GM23338 (cell line): ENCODE measurements at regions not wholly inside any gene's neighbourhood (a gene's known extent, or its start where the extent isn't known, plus 50 kb on each side); places are given as distances from the start of the nearest gene placed in this dataset.

Experiments used
- ATAC-seq: fragments of 200-7000 bp; cut with Tn5 transposase; 3 replicates; pipeline ENCODE4 v1.9.1; 2020
- DNase-seq: peaks from one replicate; pipeline ENCODE4 v3.0.0-alpha.2; 2015; ENCODE audit warnings: low spot score
- H2AFZ ChIP-seq: fragments of 200-600 bp; sonication (generic); 2 replicates; pipeline ENCODE4 v1.8.0; 2016; ENCODE audit warnings: antibody characterized with exemption, mild to moderate bottlenecking, moderate library complexity
- H3F3A ChIP-seq: fragments of 200-600 bp; sonication (generic); replicated peaks from 2 replicates; pipeline ENCODE4 v1.8.0; 2017; ENCODE audit warnings: antibody characterized with exemption, mixed run types, low read depth
- H3K27ac ChIP-seq: fragments of 200-600 bp; sonication (generic); 2 replicates; pipeline ENCODE4 v1.6.1; 2016; ENCODE audit warnings: low read depth
- H3K27me3 ChIP-seq: fragments of 200-600 bp; sonication (generic); 2 replicates; pipeline ENCODE4 v1.8.0; 2016; ENCODE audit warnings: mild to moderate bottlenecking, mixed run types, moderate library complexity; ENCODE audit not compliant: insufficient read depth
- H3K36me3 ChIP-seq: fragments of 200-600 bp; sonication (generic); 2 replicates; pipeline ENCODE4 v1.8.0; 2016; ENCODE audit warnings: mild to moderate bottlenecking; ENCODE audit not compliant: insufficient read depth
- H3K4me1 ChIP-seq: fragments of 200-600 bp; sonication (generic); 2 replicates; pipeline ENCODE4 v1.8.0; 2016; ENCODE audit warnings: mild to moderate bottlenecking, moderate library complexity; ENCODE audit not compliant: insufficient read depth
- H3K4me2 ChIP-seq: fragments of 200-600 bp; sonication (generic); 2 replicates; pipeline ENCODE4 v1.7.1; 2017; ENCODE audit warnings: mixed run types
- H3K4me3 ChIP-seq: fragments of 200-600 bp; sonication (generic); 2 replicates; pipeline ENCODE4 v1.6.1; 2016; ENCODE audit warnings: mixed run types
- H3K79me2 ChIP-seq: fragments of 200-600 bp; sonication (generic); replicated peaks from 2 replicates; pipeline ENCODE4 v1.8.0; 2017; ENCODE audit warnings: mild to moderate bottlenecking; ENCODE audit not compliant: insufficient read depth
- H3K9me2 ChIP-seq: fragments of 200-600 bp; sonication (generic); 2 replicates; pipeline ENCODE4 v1.8.0; 2017; ENCODE audit not compliant: insufficient read depth
- H4K20me1 ChIP-seq: fragments of 200-600 bp; sonication (generic); replicated peaks from 2 replicates; pipeline ENCODE4 v1.8.0; 2017; ENCODE audit warnings: mild to moderate bottlenecking; ENCODE audit not compliant: insufficient read depth
- H3K27ac Mint-ChIP-seq: 2 replicates; pipeline ENCODE4 v1.8.0; 2020; ENCODE audit warnings: inconsistent platforms, mild to moderate bottlenecking, moderate library complexity, mixed read lengths
- H3K27me3 Mint-ChIP-seq: 3 replicates; pipeline ENCODE4 v1.8.0; 2022; ENCODE audit warnings: low read depth, mild to moderate bottlenecking, moderate library complexity, mixed read lengths, inconsistent platforms; ENCODE audit not compliant: insufficient read depth, poor library complexity
- H3K36me3 Mint-ChIP-seq: 3 replicates; pipeline ENCODE4 v1.8.0; 2021; ENCODE audit warnings: low read depth, mild to moderate bottlenecking, inconsistent platforms, moderate library complexity, mixed read lengths
- H3K4me1 Mint-ChIP-seq: 3 replicates; pipeline ENCODE4 v1.8.0; 2020; ENCODE audit warnings: mild to moderate bottlenecking, inconsistent platforms, mixed read lengths
- H3K4me3 Mint-ChIP-seq: 3 replicates; pipeline ENCODE4 v1.8.0; 2021; ENCODE audit warnings: moderate library complexity, mild to moderate bottlenecking, inconsistent platforms, mixed read lengths
- H3K9me3 Mint-ChIP-seq: 3 replicates; pipeline ENCODE4 v1.8.0; 2020; ENCODE audit warnings: moderate library complexity, mild to moderate bottlenecking, inconsistent platforms, mixed read lengths
- CREB1 ChIP-seq: fragments of 250-450 bp; sonication (Bioruptor Pico); IDR thresholded peaks from 2 replicates; pipeline ENCODE4 v1.5.0; 2020; ENCODE audit warnings: low read depth, mild to moderate bottlenecking, moderate library complexity
- EZH2 ChIP-seq: fragments of 200-600 bp; sonication (generic); IDR thresholded peaks from one replicate; pipeline ENCODE4 v1.8.0; 2017; ENCODE audit warnings: antibody characterized with exemption, mild to moderate bottlenecking, low read depth; ENCODE audit not compliant: unreplicated experiment
- JUNB ChIP-seq: IDR thresholded peaks from one replicate; pipeline ENCODE4 v1.6.1; 2016; ENCODE audit warnings: antibody characterized with exemption; ENCODE audit not compliant: unreplicated experiment
- POLR2AphosphoS5 ChIP-seq: IDR thresholded peaks from 2 replicates; pipeline ENCODE4 v1.6.1; 2016; ENCODE audit warnings: antibody characterized with exemption, low read depth
- STAT1 ChIP-seq: IDR thresholded peaks from one replicate; pipeline ENCODE4 v1.6.1; 2016; ENCODE audit warnings: antibody characterized with exemption; ENCODE audit not compliant: unreplicated experiment
- TF ChIP-seq, protein P1 (sequence below): fragments of 250-450 bp; sonication (Bioruptor Pico); IDR thresholded peaks from 2 replicates; pipeline ENCODE4 v1.5.0; 2020; ENCODE audit warnings: mild to moderate bottlenecking, moderate library complexity
- TF ChIP-seq, protein P2 (sequence below), 2 experiments: fragments of 200-600 bp in 1 of 2; sonication (generic) in 1 of 2; conservative IDR thresholded peaks; 2 replicates each; pipeline versions ENCODE4 v1.5.1 to v1.6.1; 2016 to 2017; ENCODE audit warnings: antibody characterized with exemption in 2 of 2, low read depth in 2 of 2, mild to moderate bottlenecking in 2 of 2, moderate library complexity in 1 of 2
- TF ChIP-seq, protein P3 (sequence below): IDR thresholded peaks from 2 replicates; pipeline ENCODE4 v1.6.1; 2016; ENCODE audit warnings: antibody characterized with exemption

DNA sequence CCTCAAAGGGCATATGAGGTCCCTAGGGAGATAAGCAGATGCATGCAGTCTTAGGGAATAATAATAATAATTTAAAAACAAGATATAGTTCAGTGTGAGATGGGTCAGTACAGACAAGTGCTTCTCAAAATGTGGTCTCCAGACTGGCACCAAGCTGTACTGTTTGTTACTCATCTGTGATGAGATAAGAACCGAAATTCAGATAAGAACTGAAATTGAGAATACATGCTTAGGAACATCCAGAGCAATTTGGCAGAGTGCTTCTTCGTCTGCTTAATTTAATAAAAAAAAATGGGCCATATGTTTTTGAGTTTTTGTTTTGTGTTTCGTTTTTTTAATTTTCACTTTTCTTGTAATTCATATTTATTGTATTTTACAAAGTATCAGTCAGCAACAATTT lies 86.5 kb upstream of the SGCD start (continued):
- TF ChIP-seq, protein P1, sequence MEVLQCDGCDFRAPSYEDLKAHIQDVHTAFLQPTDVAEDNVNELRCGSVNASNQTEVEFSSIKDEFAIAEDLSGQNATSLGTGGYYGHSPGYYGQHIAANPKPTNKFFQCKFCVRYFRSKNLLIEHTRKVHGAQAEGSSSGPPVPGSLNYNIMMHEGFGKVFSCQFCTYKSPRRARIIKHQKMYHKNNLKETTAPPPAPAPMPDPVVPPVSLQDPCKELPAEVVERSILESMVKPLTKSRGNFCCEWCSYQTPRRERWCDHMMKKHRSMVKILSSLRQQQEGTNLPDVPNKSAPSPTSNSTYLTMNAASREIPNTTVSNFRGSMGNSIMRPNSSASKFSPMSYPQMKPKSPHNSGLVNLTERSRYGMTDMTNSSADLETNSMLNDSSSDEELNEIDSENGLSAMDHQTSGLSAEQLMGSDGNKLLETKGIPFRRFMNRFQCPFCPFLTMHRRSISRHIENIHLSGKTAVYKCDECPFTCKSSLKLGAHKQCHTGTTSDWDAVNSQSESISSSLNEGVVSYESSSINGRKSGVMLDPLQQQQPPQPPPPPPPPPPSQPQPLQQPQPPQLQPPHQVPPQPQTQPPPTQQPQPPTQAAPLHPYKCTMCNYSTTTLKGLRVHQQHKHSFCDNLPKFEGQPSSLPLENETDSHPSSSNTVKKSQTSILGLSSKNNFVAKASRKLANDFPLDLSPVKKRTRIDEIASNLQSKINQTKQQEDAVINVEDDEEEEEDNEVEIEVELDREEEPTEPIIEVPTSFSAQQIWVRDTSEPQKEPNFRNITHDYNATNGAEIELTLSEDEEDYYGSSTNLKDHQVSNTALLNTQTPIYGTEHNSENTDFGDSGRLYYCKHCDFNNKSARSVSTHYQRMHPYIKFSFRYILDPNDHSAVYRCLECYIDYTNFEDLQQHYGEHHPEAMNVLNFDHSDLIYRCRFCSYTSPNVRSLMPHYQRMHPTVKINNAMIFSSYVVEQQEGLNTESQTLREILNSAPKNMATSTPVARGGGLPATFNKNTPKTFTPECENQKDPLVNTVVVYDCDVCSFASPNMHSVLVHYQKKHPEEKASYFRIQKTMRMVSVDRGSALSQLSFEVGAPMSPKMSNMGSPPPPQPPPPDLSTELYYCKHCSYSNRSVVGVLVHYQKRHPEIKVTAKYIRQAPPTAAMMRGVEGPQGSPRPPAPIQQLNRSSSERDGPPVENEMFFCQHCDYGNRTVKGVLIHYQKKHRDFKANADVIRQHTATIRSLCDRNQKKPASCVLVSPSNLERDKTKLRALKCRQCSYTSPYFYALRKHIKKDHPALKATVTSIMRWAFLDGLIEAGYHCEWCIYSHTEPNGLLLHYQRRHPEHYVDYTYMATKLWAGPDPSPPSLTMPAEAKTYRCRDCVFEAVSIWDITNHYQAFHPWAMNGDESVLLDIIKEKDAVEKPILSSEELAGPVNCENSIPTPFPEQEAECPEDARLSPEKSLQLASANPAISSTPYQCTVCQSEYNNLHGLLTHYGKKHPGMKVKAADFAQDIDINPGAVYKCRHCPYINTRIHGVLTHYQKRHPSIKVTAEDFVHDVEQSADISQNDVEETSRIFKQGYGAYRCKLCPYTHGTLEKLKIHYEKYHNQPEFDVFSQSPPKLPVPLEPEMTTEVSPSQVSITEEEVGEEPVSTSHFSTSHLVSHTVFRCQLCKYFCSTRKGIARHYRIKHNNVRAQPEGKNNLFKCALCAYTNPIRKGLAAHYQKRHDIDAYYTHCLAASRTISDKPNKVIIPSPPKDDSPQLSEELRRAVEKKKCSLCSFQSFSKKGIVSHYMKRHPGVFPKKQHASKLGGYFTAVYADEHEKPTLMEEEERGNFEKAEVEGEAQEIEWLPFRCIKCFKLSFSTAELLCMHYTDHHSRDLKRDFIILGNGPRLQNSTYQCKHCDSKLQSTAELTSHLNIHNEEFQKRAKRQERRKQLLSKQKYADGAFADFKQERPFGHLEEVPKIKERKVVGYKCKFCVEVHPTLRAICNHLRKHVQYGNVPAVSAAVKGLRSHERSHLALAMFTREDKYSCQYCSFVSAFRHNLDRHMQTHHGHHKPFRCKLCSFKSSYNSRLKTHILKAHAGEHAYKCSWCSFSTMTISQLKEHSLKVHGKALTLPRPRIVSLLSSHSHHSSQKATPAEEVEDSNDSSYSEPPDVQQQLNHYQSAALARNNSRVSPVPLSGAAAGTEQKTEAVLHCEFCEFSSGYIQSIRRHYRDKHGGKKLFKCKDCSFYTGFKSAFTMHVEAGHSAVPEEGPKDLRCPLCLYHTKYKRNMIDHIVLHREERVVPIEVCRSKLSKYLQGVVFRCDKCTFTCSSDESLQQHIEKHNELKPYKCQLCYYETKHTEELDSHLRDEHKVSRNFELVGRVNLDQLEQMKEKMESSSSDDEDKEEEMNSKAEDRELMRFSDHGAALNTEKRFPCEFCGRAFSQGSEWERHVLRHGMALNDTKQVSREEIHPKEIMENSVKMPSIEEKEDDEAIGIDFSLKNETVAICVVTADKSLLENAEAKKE: no peak
- TF ChIP-seq JUNB (no peak), POLR2AphosphoS5 (no peak), STAT1 (no peak), EZH2 (no peak)

DNA sequence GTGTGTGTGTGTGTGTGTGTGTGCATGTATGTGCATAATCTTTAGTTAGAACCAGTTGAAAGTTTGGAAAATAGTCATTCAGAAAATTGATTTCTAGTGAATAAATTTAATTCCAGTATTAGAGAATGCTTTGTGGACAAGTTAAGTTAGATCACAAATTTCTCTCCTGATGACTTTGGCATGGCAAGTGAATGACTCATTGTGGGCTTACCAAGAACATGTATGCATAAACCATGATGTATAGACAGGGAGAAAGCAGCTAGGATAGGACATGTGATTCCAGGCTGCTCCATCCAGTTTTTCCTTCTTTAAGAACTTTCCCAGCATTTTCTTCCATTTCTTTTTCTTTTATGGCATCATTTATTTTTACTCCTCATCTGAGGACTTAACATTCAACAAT lies 85.7 kb upstream of the SGCD start:
- peaks cover 4% of the 10 kb centered on the region; the same call in 2 of the 3 replicates for H3K4me1 Mint-ChIP-seq
- Histone ChIP-seq H3K36me3 (no peaks in the 10 kb centered on the region), H2AFZ (no peak overlapping the region), H3K4me3 (no peak overlapping the region), H3F3A (no peaks in the 10 kb centered on the region), H3K9me2 (no peaks in the 10 kb centered on the region), H3K79me2 (no peaks in the 10 kb centered on the region), H3K27ac (no peak overlapping the region), H3K4me2 (no peak overlapping the region), H4K20me1 (no peaks in the 10 kb centered on the region), H3K4me1 (no peaks in the 10 kb centered on the region), H3K27me3 (no peaks in the 10 kb centered on the region)
- no peaks in the 10 kb centered on the region for H3K36me3 Mint-ChIP-seq
- H3K9me3 Mint-ChIP-seq: no peaks in the 10 kb centered on the region; the same call in 2 of the 3 replicates
- no peak for DNase-seq
- no peaks in the 10 kb centered on the region for H3K27me3 Mint-ChIP-seq
- no peak overlapping the region for H3K4me3 Mint-ChIP-seq
- H3K27ac Mint-ChIP-seq: no peak overlapping the region
- no peak for ATAC-seq
- TF ChIP-seq CREB1 (no peak), POLR2AphosphoS5 (no peak)
- TF ChIP-seq, protein P2, sequence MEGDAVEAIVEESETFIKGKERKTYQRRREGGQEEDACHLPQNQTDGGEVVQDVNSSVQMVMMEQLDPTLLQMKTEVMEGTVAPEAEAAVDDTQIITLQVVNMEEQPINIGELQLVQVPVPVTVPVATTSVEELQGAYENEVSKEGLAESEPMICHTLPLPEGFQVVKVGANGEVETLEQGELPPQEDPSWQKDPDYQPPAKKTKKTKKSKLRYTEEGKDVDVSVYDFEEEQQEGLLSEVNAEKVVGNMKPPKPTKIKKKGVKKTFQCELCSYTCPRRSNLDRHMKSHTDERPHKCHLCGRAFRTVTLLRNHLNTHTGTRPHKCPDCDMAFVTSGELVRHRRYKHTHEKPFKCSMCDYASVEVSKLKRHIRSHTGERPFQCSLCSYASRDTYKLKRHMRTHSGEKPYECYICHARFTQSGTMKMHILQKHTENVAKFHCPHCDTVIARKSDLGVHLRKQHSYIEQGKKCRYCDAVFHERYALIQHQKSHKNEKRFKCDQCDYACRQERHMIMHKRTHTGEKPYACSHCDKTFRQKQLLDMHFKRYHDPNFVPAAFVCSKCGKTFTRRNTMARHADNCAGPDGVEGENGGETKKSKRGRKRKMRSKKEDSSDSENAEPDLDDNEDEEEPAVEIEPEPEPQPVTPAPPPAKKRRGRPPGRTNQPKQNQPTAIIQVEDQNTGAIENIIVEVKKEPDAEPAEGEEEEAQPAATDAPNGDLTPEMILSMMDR (conservative IDR thresholded peaks at IDR 0.05; ENCODE audit: low read depth in 2 of 2): no peak
- TF ChIP-seq, protein P3, sequence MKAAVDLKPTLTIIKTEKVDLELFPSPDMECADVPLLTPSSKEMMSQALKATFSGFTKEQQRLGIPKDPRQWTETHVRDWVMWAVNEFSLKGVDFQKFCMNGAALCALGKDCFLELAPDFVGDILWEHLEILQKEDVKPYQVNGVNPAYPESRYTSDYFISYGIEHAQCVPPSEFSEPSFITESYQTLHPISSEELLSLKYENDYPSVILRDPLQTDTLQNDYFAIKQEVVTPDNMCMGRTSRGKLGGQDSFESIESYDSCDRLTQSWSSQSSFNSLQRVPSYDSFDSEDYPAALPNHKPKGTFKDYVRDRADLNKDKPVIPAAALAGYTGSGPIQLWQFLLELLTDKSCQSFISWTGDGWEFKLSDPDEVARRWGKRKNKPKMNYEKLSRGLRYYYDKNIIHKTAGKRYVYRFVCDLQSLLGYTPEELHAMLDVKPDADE: no peak
